ENCODE measurements at regions not wholly inside any gene's neighbourhood (a gene's known extent, or its start where the extent isn't known, plus 50 kb on each side); places are given as distances from the start of the nearest gene placed in this dataset.

GRCh38 chr21:31406510-31406909 is 62.4 kb upstream of the TIAM1 start:
- no peak for DNase-seq

GRCh38 chr21:31405604-31406003 is 61.5 kb upstream of the TIAM1 start:
- no peak for DNase-seq

- no peak for DNase-seq
Observed at GRCh38 chr21:31403596-31404333, 59.7 kb upstream of the TIAM1 start.

GRCh38 chr21:31399591-31399990 is 55.5 kb upstream of the TIAM1 start:
- DNase-seq, result no peak

- no peak for DNase-seq
Observed at GRCh38 chr21:31398574-31398973, 54.5 kb upstream of the TIAM1 start.

GRCh38 chr21:31397939-31398338 is 53.9 kb upstream of the TIAM1 start:
- DNase-seq, result no peak

GRCh38 chr21:31397515-31397926 is 53.5 kb upstream of the TIAM1 start:
- DNase-seq, result no peak

GRCh38 chr21:31397030-31397429 is 53.0 kb upstream of the TIAM1 start:
- DNase-seq, result no peak

GRCh38 chr21:31396399-31396798 is 52.3 kb upstream of the TIAM1 start:
- no peak for DNase-seq

- DNase-seq, result no peak
Observed at GRCh38 chr21:31395791-31396190, 51.7 kb upstream of the TIAM1 start.

- no peak for DNase-seq
Observed at GRCh38 chr21:31395268-31395667, 51.2 kb upstream of the TIAM1 start.

- no peak for DNase-seq
Observed at GRCh38 chr21:31394309-31394708, 50.2 kb upstream of the TIAM1 start.
